Endothelial cell of umbilical vein (primary cell): ENCODE measurements at regions not wholly inside any gene's neighbourhood (a gene's known extent, or its start where the extent isn't known, plus 50 kb on each side); places are given as distances from the start of the nearest gene placed in this dataset.

Experiments used
- BruUV-seq: library from RNA; stranded (reverse); fragments of 400-500 nt; replicated peaks from 2 replicates; lab custom pipeline; 2021; lab: Mats Ljungman, UMichigan
- CTCF ChIA-PET: fragments of 300-600, 350-600 bp; sonication (Branson Sonifier 250); formaldehyde crosslinking; loops from one replicate; lab custom pipeline; 2021; ENCODE audit warnings: antibody characterized with exemption, inconsistent platforms; lab: Charles Lee
- POLR2A ChIA-PET: fragments of 300-600, 350-600 bp; sonication (Branson Sonifier 250); formaldehyde crosslinking; loops from one replicate; lab custom pipeline; 2021; ENCODE audit warnings: antibody characterized with exemption, inconsistent platforms; lab: Charles Lee
- DNase-seq: peaks from one replicate; pipeline ENCODE4 v3.0.0-alpha.2; 2011; ENCODE audit warnings: low read depth, low spot score
- FAIRE-seq: peaks from 2 replicates; lab custom pipeline; 2011; peaks lifted over from hg19 to GRCh38; lab: Jason Lieb, UNC
- H2AFZ ChIP-seq: 2 replicates; pipeline ENCODE4 v1.6.0; 2012; ENCODE audit warnings: low read depth, low read length, control low read depth, inconsistent platforms
- H3K27ac ChIP-seq: 2 replicates; pipeline ENCODE4 v1.5.1; 2011; ENCODE audit warnings: low read depth, mild to moderate bottlenecking, control low read depth, low read length, moderate library complexity; ENCODE audit not compliant: insufficient read depth
- H3K27me3 ChIP-seq, 2 experiments: 2 replicates each; pipeline versions ENCODE4 v1.6.0 to v1.6.1; 2011; ENCODE audit warnings: low read length in 2 of 2, mixed read lengths in 1 of 2; ENCODE audit not compliant: control insufficient read depth in 2 of 2, insufficient read depth in 2 of 2
- H3K36me3 ChIP-seq, 2 experiments: 2 replicates in 1 of 2; 3 replicates in 1 of 2; pipeline ENCODE4 v1.5.1; 2011; ENCODE audit warnings: low read length in 2 of 2, mild to moderate bottlenecking in 1 of 2, moderate library complexity in 1 of 2; ENCODE audit not compliant: control insufficient read depth in 2 of 2, insufficient read depth in 2 of 2; ENCODE audit errors: extremely low read depth in 1 of 2
- H3K4me1 ChIP-seq: 3 replicates; pipeline ENCODE4 v1.5.1; 2011; ENCODE audit warnings: mild to moderate bottlenecking, low read length; ENCODE audit not compliant: control insufficient read depth, insufficient read depth; ENCODE audit errors: extremely low read depth
- H3K4me2 ChIP-seq: 2 replicates; pipeline ENCODE4 v1.6.1; 2011; ENCODE audit warnings: low read length, control low read depth, mixed read lengths; ENCODE audit not compliant: insufficient read depth
- H3K4me3 ChIP-seq, 3 experiments: fragments of 200-600 bp in 1 of 3; sonication (generic), shearing (Covaris generic) in 1 of 3; replicated peaks in 1 of 3; 2 replicates each; pipeline ENCODE4 v1.5.1; 2011 to 2016; ENCODE audit warnings: control low read depth in 3 of 3, low read length in 3 of 3, mild to moderate bottlenecking in 2 of 3, inconsistent platforms in 1 of 3, low read depth in 1 of 3, moderate library complexity in 1 of 3; ENCODE audit not compliant: insufficient read depth in 1 of 3
- H3K79me2 ChIP-seq: 2 replicates; pipeline ENCODE4 v1.6.0; 2012; ENCODE audit warnings: low read length, inconsistent platforms; ENCODE audit not compliant: control insufficient read depth, insufficient read depth
- H3K9ac ChIP-seq: replicated peaks from 2 replicates; pipeline ENCODE3; 2011; ENCODE audit warnings: low read length, control low read depth; ENCODE audit not compliant: insufficient read depth; ENCODE audit errors: extremely low read depth
- H3K9me1 ChIP-seq: replicated peaks from 3 replicates; pipeline ENCODE4 v1.6.0; 2011; ENCODE audit warnings: mild to moderate bottlenecking, low read length; ENCODE audit not compliant: control insufficient read depth, insufficient read depth; ENCODE audit errors: extremely low read depth
- H3K9me3 ChIP-seq: replicated peaks from 2 replicates; pipeline ENCODE4 v1.5.1; 2012; ENCODE audit warnings: low read length, inconsistent platforms; ENCODE audit not compliant: control insufficient read depth, insufficient read depth
- H4K20me1 ChIP-seq: replicated peaks from 2 replicates; pipeline ENCODE3; 2011; ENCODE audit warnings: mild to moderate bottlenecking, low read length; ENCODE audit not compliant: control insufficient read depth, insufficient read depth; ENCODE audit errors: extremely low read depth
- CTCF ChIP-seq, 2 donors: IDR thresholded peaks; 1 replicate in 1 of 2; 2 replicates in 1 of 2; pipeline ENCODE4 v1.5.1; 2011; ENCODE audit warnings: low read length in 2 of 2, mild to moderate bottlenecking in 2 of 2, moderate library complexity in 2 of 2, control low read depth in 1 of 2, inconsistent platforms in 1 of 2, low read depth in 1 of 2; ENCODE audit not compliant: insufficient read depth in 1 of 2; ENCODE audit errors: extremely low read depth in 1 of 2
- EZH2 ChIP-seq: IDR thresholded peaks from 2 replicates; pipeline ENCODE4 v1.6.1; 2012; ENCODE audit warnings: borderline replicate concordance, low read depth, mild to moderate bottlenecking, moderate library complexity, low read length, inconsistent platforms; ENCODE audit not compliant: severe bottlenecking
- FOS ChIP-seq: IDR thresholded peaks from 2 replicates; pipeline ENCODE4 v1.6.1; 2011; ENCODE audit warnings: mild to moderate bottlenecking, low read length, moderate library complexity, borderline replicate concordance; ENCODE audit not compliant: insufficient read depth
- GATA2 ChIP-seq: IDR thresholded peaks from 2 replicates; pipeline ENCODE4 v1.7.0; 2011; ENCODE audit warnings: low read depth, mild to moderate bottlenecking, moderate library complexity, mixed read lengths, low read length; ENCODE audit not compliant: insufficient read length, insufficient read depth
- JUN ChIP-seq: IDR thresholded peaks from 2 replicates; pipeline ENCODE4 v1.6.1; 2011; ENCODE audit warnings: borderline replicate concordance, low read depth; ENCODE audit not compliant: insufficient read length, insufficient read depth
- MAX ChIP-seq: IDR thresholded peaks from 2 replicates; pipeline ENCODE4 v1.6.1; 2011; ENCODE audit not compliant: insufficient read depth, insufficient read length
- MYC ChIP-seq: IDR thresholded peaks from one replicate; pipeline ENCODE4 v1.6.1; 2011; ENCODE audit warnings: mild to moderate bottlenecking, low read depth, low read length
- POLR2A ChIP-seq: IDR thresholded peaks from 2 replicates; pipeline ENCODE4 v1.6.1; 2012; ENCODE audit warnings: low read depth, mild to moderate bottlenecking, control low read depth, low read length
- POLR2AphosphoS5 ChIP-seq: IDR thresholded peaks from 2 replicates; pipeline ENCODE4 v1.6.1; 2012; ENCODE audit warnings: low read depth, mild to moderate bottlenecking, control low read depth, low read length, moderate library complexity; ENCODE audit not compliant: insufficient read depth
- dilution Hi-C: fragments of 300-500 bp; cut with MboI; formaldehyde crosslinking; loops from one replicate; pipeline ENCODE4 v1.15.0; 2019; ENCODE audit warnings: low sequenced_read_pairs; ENCODE audit not compliant: extremely low pct_ligation_motif_present
- intact Hi-C: fragments of 100-400 bp; cut with micrococcal nuclease; formaldehyde crosslinking; loops from one replicate; pipeline ENCODE4 v1.10.0; 2022

GRCh38 chr6:1127597-1128288 lies 184.2 kb upstream of the FOXQ1 start:
- no peaks in the 10 kb centered on the region for H4K20me1 ChIP-seq
- DNase-seq (no peak), FAIRE-seq (no peak)
- ChIA-PET POLR2A (no interaction called here), CTCF (no interaction called here)
- dilution Hi-C loops = no loop called here
- no peaks in the 10 kb centered on the region for H3K79me2 ChIP-seq
- TF ChIP-seq JUN (no peak), MAX (no peak), GATA2 (no peak), CTCF (IDR thresholded peaks at IDR 0.05; ENCODE audit: extremely low read depth in 1 of 2, insufficient read depth in 1 of 2, low read depth in 1 of 2, low read length in 2 of 2) (no peak), EZH2 (no peak), FOS (no peak), POLR2A (no peak), MYC (no peak), POLR2AphosphoS5 (no peak)
- H3K9me3 ChIP-seq = peaks cover 2% of the 10 kb centered on the region
- H3K9me1 ChIP-seq = no peaks in the 10 kb centered on the region
- no peak overlapping the region for H3K9ac ChIP-seq
- intact Hi-C loops = no loop called here
- H3K4me2 ChIP-seq = no peak overlapping the region
- no peaks in the 10 kb centered on the region for H3K4me1 ChIP-seq
- no peaks in the 10 kb centered on the region for H3K27me3 ChIP-seq
- H2AFZ ChIP-seq = no peak overlapping the region
- H3K36me3 ChIP-seq = no peaks in the 10 kb centered on the region
- no peak overlapping the region for H3K4me3 ChIP-seq
- H3K27ac ChIP-seq = no peak overlapping the region
- BruUV-seq = no TSS peak
